MM.1S (cell line): ENCODE measurements at regions not wholly inside any gene's neighbourhood (a gene's known extent, or its start where the extent isn't known, plus 50 kb on each side); places are given as distances from the start of the nearest gene placed in this dataset.

Experiments used
- DNase-seq: peaks from one replicate; pipeline ENCODE4 v3.0.0-alpha.2; 2015
- H2AFZ ChIP-seq: fragments of 300-600 bp; sonication (generic); 2 replicates; pipeline ENCODE4 v1.6.0; 2016; ENCODE audit warnings: antibody characterized with exemption, low read length
- H3F3A ChIP-seq: fragments of 300-600 bp; sonication (generic); 2 replicates; pipeline ENCODE4 v1.6.1; 2016; ENCODE audit warnings: mild to moderate bottlenecking, antibody characterized with exemption, low read length, moderate library complexity, mixed read lengths; ENCODE audit not compliant: insufficient read depth
- H3K27ac ChIP-seq: fragments of 300-600 bp; sonication (generic); 2 replicates; pipeline ENCODE4 v1.5.1; 2016; ENCODE audit warnings: mild to moderate bottlenecking, low read length
- H3K27me3 ChIP-seq: fragments of 300-600 bp; sonication (generic); replicated peaks from 2 replicates; pipeline ENCODE4 v1.6.0; 2016; ENCODE audit warnings: low read length; ENCODE audit not compliant: insufficient read depth
- H3K36me3 ChIP-seq: fragments of 300-600 bp; sonication (generic); replicated peaks from 2 replicates; pipeline ENCODE4 v1.6.1; 2016; ENCODE audit warnings: mild to moderate bottlenecking, low read length, mixed read lengths; ENCODE audit not compliant: insufficient read depth
- H3K4me1 ChIP-seq: fragments of 300-600 bp; sonication (generic); 2 replicates; pipeline ENCODE4 v1.6.1; 2016; ENCODE audit warnings: low read length, mixed read lengths
- H3K4me2 ChIP-seq: fragments of 300-600 bp; sonication (generic); 2 replicates; pipeline ENCODE4 v1.6.0; 2016; ENCODE audit warnings: low read depth, low read length
- H3K4me3 ChIP-seq: fragments of 300-600 bp; sonication (generic); 2 replicates; pipeline ENCODE4 v1.5.1; 2016; ENCODE audit warnings: low read length, mixed read lengths
- H3K79me2 ChIP-seq: fragments of 300-600 bp; sonication (generic); 2 replicates; pipeline ENCODE4 v1.6.1; 2016; ENCODE audit warnings: mixed run types, low read length, mixed read lengths
- H3K9ac ChIP-seq: fragments of 300-600 bp; sonication (generic); 2 replicates; pipeline ENCODE4 v1.6.1; 2016; ENCODE audit warnings: low read length, mixed read lengths
- H3K9me2 ChIP-seq: fragments of 300-600 bp; sonication (generic); replicated peaks from 2 replicates; pipeline ENCODE4 v1.6.1; 2016; ENCODE audit warnings: mild to moderate bottlenecking, low read length, mixed read lengths; ENCODE audit not compliant: insufficient read depth
- H3K9me3 ChIP-seq: fragments of 300-600 bp; sonication (generic); replicated peaks from 2 replicates; pipeline ENCODE4 v1.6.1; 2016; ENCODE audit warnings: mild to moderate bottlenecking, low read length, mixed read lengths; ENCODE audit not compliant: insufficient read depth
- H4K20me1 ChIP-seq: fragments of 300-600 bp; sonication (generic); 2 replicates; pipeline ENCODE4 v1.6.1; 2016; ENCODE audit warnings: mild to moderate bottlenecking, low read length, moderate library complexity, mixed read lengths; ENCODE audit not compliant: insufficient read depth
- CTCF ChIP-seq: fragments of 300-600 bp; sonication (generic); IDR thresholded peaks from 2 replicates; pipeline ENCODE4 v1.5.1; 2016; ENCODE audit warnings: antibody characterized with exemption, low read length, mixed read lengths
- EZH2 ChIP-seq: fragments of 300-600 bp; sonication (generic); optimal IDR thresholded peaks from 2 replicates; pipeline ENCODE3; 2017; ENCODE audit warnings: low read depth, mild to moderate bottlenecking, antibody characterized with exemption, low read length, mixed read lengths
- EZH2phosphoT487 ChIP-seq: fragments of 300-600 bp; sonication (generic); IDR thresholded peaks from 2 replicates; pipeline ENCODE4 v1.6.1; 2018; ENCODE audit warnings: antibody characterized with exemption, low read length

- no peak for DNase-seq
- no peak overlapping the region for H3K27ac ChIP-seq
These were observed 1879.9 kb downstream of the TP53TG3F start for GRCh38 chr16:35339337-35339736.

GRCh38 chr16:35342012-35342411, 1882.6 kb downstream of the TP53TG3F start:
- no peak overlapping the region for H3K4me2 ChIP-seq
- no peak overlapping the region for H3K27ac ChIP-seq
- H3K79me2 ChIP-seq = no peaks in the 10 kb centered on the region
- H3K9ac ChIP-seq = no peak overlapping the region
- H3K27me3 ChIP-seq = no peaks in the 10 kb centered on the region
- no peak for DNase-seq
- H3K9me2 ChIP-seq = no peaks in the 10 kb centered on the region
- no peaks in the 10 kb centered on the region for H3K36me3 ChIP-seq
- H2AFZ ChIP-seq = no peak overlapping the region
- no peaks in the 10 kb centered on the region for H3F3A ChIP-seq
- H3K4me1 ChIP-seq = no peaks in the 10 kb centered on the region
- no peaks in the 10 kb centered on the region for H4K20me1 ChIP-seq
- TF ChIP-seq CTCF (no peak), EZH2phosphoT487 (no peak), EZH2 (no peak)
- no peak overlapping the region for H3K4me3 ChIP-seq
- H3K9me3 ChIP-seq = no peaks in the 10 kb centered on the region

More at GRCh38 chr16:35339337-35339736, 1879.9 kb downstream of the TP53TG3F start:
- Histone ChIP-seq H3K4me1 (no peaks in the 10 kb centered on the region), H3K9me3 (no peaks in the 10 kb centered on the region; the same call in 1 of the 2 replicates), H3K9me2 (no peaks in the 10 kb centered on the region), H2AFZ (no peak overlapping the region), H4K20me1 (no peaks in the 10 kb centered on the region), H3K4me3 (no peak overlapping the region), H3K27me3 (no peaks in the 10 kb centered on the region), H3K79me2 (no peaks in the 10 kb centered on the region), H3K4me2 (no peak overlapping the region), H3K36me3 (no peaks in the 10 kb centered on the region), H3K9ac (no peak overlapping the region), H3F3A (no peaks in the 10 kb centered on the region)
- TF ChIP-seq EZH2phosphoT487 (no peak), CTCF (no peak)

- H3K4me1 ChIP-seq = no peaks in the 10 kb centered on the region
- H3K9me3 ChIP-seq = no peaks in the 10 kb centered on the region
- no peaks in the 10 kb centered on the region for H3K79me2 ChIP-seq
- H3K9ac ChIP-seq = no peak overlapping the region
- H3F3A ChIP-seq = no peaks in the 10 kb centered on the region
- DNase-seq = no peak
- no peaks in the 10 kb centered on the region for H3K36me3 ChIP-seq
- TF ChIP-seq EZH2 = no peak
- no peak for TF ChIP-seq CTCF
- no peak overlapping the region for H3K4me3 ChIP-seq
- no peak overlapping the region for H3K27ac ChIP-seq
- no peaks in the 10 kb centered on the region for H3K27me3 ChIP-seq
- no peak overlapping the region for H3K4me2 ChIP-seq
- H2AFZ ChIP-seq = no peak overlapping the region
- H4K20me1 ChIP-seq = no peaks in the 10 kb centered on the region
- H3K9me2 ChIP-seq = no peaks in the 10 kb centered on the region
These were observed 1884.8 kb downstream of the TP53TG3F start for GRCh38 chr16:35344012-35344762.
